ENCODE measurements at regions not wholly inside any gene's neighbourhood (a gene's known extent, or its start where the extent isn't known, plus 50 kb on each side); places are given as distances from the start of the nearest gene placed in this dataset.
"Not testable (repeated sequence)": the region's sequence is repeated elsewhere in the genome, so short reads cannot be mapped to it uniquely, and the experiment has no call there.

- DNase-seq (ENCODE audit: low read depth, low spot score), result no peak
These were observed 118.5 kb upstream of the MIR17HG start for GRCh38 chr13:91228940-91229339.

GRCh38 chr13:91232716-91233115, 114.8 kb upstream of the MIR17HG start:
- DNase-seq (ENCODE audit: low read depth, low spot score), result no peak

GRCh38 chr13:91233291-91233690, 114.2 kb upstream of the MIR17HG start:
- DNase-seq (ENCODE audit: low read depth, low spot score), result no peak

- no peak for DNase-seq (ENCODE audit: low read depth, low spot score)
These were observed 111.3 kb upstream of the MIR17HG start for GRCh38 chr13:91236182-91236581.

- DNase-seq (ENCODE audit: low read depth, low spot score), result no peak
These were observed 110.6 kb upstream of the MIR17HG start for GRCh38 chr13:91236921-91237320.

GRCh38 chr13:91238036-91238435, 109.5 kb upstream of the MIR17HG start:
- DNase-seq (ENCODE audit: low read depth, low spot score), result no peak

- DNase-seq (ENCODE audit: low read depth, low spot score), result no peak
These were observed 107.1 kb upstream of the MIR17HG start for GRCh38 chr13:91240341-91240740.

GRCh38 chr13:91241221-91241933, 106.1 kb upstream of the MIR17HG start:
- no peak for DNase-seq (ENCODE audit: low read depth, low spot score)

- DNase-seq (ENCODE audit: low read depth, low spot score), result no peak
These were observed 104.8 kb upstream of the MIR17HG start for GRCh38 chr13:91242652-91243051.

GRCh38 chr13:91245288-91245687, 102.2 kb upstream of the MIR17HG start:
- DNase-seq (ENCODE audit: low read depth, low spot score), result no peak

- DNase-seq (ENCODE audit: low read depth, low spot score), result no peak
These were observed 99.7 kb upstream of the MIR17HG start for GRCh38 chr13:91247768-91248167.

GRCh38 chr13:91248249-91248648, 99.2 kb upstream of the MIR17HG start:
- no peak for DNase-seq (ENCODE audit: low read depth, low spot score)

GRCh38 chr13:91249370-91249769, 98.1 kb upstream of the MIR17HG start:
- no peak for DNase-seq (ENCODE audit: low read depth, low spot score)

- no peak for DNase-seq (ENCODE audit: low read depth, low spot score)
These were observed 97.6 kb upstream of the MIR17HG start for GRCh38 chr13:91249861-91250260.

GRCh38 chr13:91251573-91251972, 95.9 kb upstream of the MIR17HG start:
- DNase-seq (ENCODE audit: low read depth, low spot score), result not testable (repeated sequence)

GRCh38 chr13:91264484-91264883, 83.0 kb upstream of the MIR17HG start:
- no peak for DNase-seq (ENCODE audit: low read depth, low spot score)

GRCh38 chr13:91269237-91269636, 78.2 kb upstream of the MIR17HG start:
- DNase-seq (ENCODE audit: low read depth, low spot score), result no peak

- DNase-seq (ENCODE audit: low read depth, low spot score), result peak; percentile 67
These were observed 77.5 kb upstream of the MIR17HG start for GRCh38 chr13:91270031-91270430.

GRCh38 chr13:91272235-91272777, 75.2 kb upstream of the MIR17HG start:
- DNase-seq (ENCODE audit: low read depth, low spot score), result no peak

GRCh38 chr13:91273675-91274074, 73.8 kb upstream of the MIR17HG start:
- DNase-seq (ENCODE audit: low read depth, low spot score), result no peak

GRCh38 chr13:91277013-91277676, 70.3 kb upstream of the MIR17HG start:
- DNase-seq (ENCODE audit: low read depth, low spot score), result no peak

- DNase-seq (ENCODE audit: low read depth, low spot score), result no peak
These were observed 69.2 kb upstream of the MIR17HG start for GRCh38 chr13:91278291-91278690.

GRCh38 chr13:91278888-91279287, 68.6 kb upstream of the MIR17HG start:
- no peak for DNase-seq (ENCODE audit: low read depth, low spot score)

Data from pulmonary artery endothelial cell (primary cell).